Heart left ventricle (tissue), 16 donors: ENCODE measurements at regions not wholly inside any gene's neighbourhood (a gene's known extent, or its start where the extent isn't known, plus 50 kb on each side); places are given as distances from the start of the nearest gene placed in this dataset.

Source experiments
- ATAC-seq, 4 donors: fragments of 200-7000 bp; cut with Tn5 transposase; one replicate each; pipeline ENCODE4 v1.9.1; 2020 to 2022; ENCODE audit warnings: moderate library complexity in 4 of 4, mild to moderate bottlenecking in 3 of 4, moderate number of reproducible peaks in 1 of 4
- DNase-seq, 5 donors: peaks; one replicate each; pipeline ENCODE4 v3.0.0-alpha.2; 2020
- H3K27ac ChIP-seq, 12 donors: fragments of 200-600 bp; sonication (generic) in 4 of 12; one replicate each; pipeline versions ENCODE4 v1.5.0 to v1.8.0; 2016 to 2022; ENCODE audit warnings: mild to moderate bottlenecking in 2 of 12
- H3K27me3 ChIP-seq, 9 donors: fragments of 200-600 bp; sonication (generic) in 2 of 9; one replicate each; pipeline versions ENCODE4 v1.5.1 to v1.8.0; 2016 to 2022; ENCODE audit warnings: mild to moderate bottlenecking in 3 of 9
- H3K36me3 ChIP-seq, 9 donors: fragments of 200-600 bp; sonication (generic) in 2 of 9; one replicate each; pipeline versions ENCODE4 v1.5.0 to v1.8.0; 2018 to 2022; ENCODE audit warnings: mild to moderate bottlenecking in 2 of 9
- H3K4me1 ChIP-seq, 12 donors: fragments of 200-600 bp; sonication (generic) in 4 of 12; one replicate each; pipeline versions ENCODE4 v1.5.0 to v1.8.0; 2016 to 2022; ENCODE audit warnings: mild to moderate bottlenecking in 3 of 12
- H3K4me3 ChIP-seq, 12 donors: fragments of 200-600 bp; sonication (generic) in 4 of 12; one replicate each; pipeline versions ENCODE4 v1.5.0 to v1.8.0; 2017 to 2022; ENCODE audit warnings: mild to moderate bottlenecking in 9 of 12, moderate library complexity in 4 of 12
- H3K9me3 ChIP-seq, 12 donors: fragments of 200-600 bp; sonication (generic) in 4 of 12; one replicate each; pipeline versions ENCODE4 v1.5.0 to v1.8.0; 2016 to 2022; ENCODE audit warnings: mild to moderate bottlenecking in 1 of 12
- CTCF ChIP-seq, 12 donors: fragments of 200-600 bp; sonication (generic) in 4 of 12; IDR thresholded peaks; one replicate each; pipeline versions ENCODE4 v1.5.0 to v1.8.0; 2018 to 2022; ENCODE audit warnings: antibody characterized with exemption in 12 of 12, mild to moderate bottlenecking in 5 of 12
- POLR2A ChIP-seq, 2 donors: fragments of 450-650 bp; IDR thresholded peaks; one replicate each; pipeline ENCODE4 v1.6.1; 2017; ENCODE audit warnings: antibody characterized with exemption in 2 of 2, mild to moderate bottlenecking in 2 of 2, moderate library complexity in 2 of 2
- WGBS, 4 donors: extraction: QIAGEN DNeasy Blood & Tissue Kit in 2 of 4; methylation state at CpG; one replicate each; pipeline versions ENCODE4 v1.1.5 to v1.1.7; 2013 to 2018; 5-methylcytosine and 5-hydroxymethylcytosine counted together
- intact Hi-C, 10 donors: fragments of 100-400 bp; cut with DNase I; formaldehyde crosslinking; loops; one replicate each; pipeline versions ENCODE4 v1.11.1 to v1.14.2; 2022
- donor health status: ischemic (EF 13 %, LVEDD 7.1; RV severe dilation, severe dysfunction).
- donor health status: healthy with polysubstance abuse.
- donor health status: DM: no; HTN: yes; CAD: no.
- donor health status: DM: no; HTN: no; CAD: no.
- donor health status: ischemic (EF 25% LVEDD 6.9; RV normal size, moderate dysfunction).
- donor health status: ischemic (EF 25% LVEDD 5.7; RV mildly dilated, moderate dysfunction).
- donor health status: healthy.
- donor health status: DM: yes; HTN: yes; CAD: no.
- donor health status: ischemic (EF 35%, LVEDD 5.7; RV mildly dilated, moderate dysfunction).
- donor health status: nonischemic (EF 11% LVEDD 7.7; RV severe dilation, severe dysfunction).
- donor health status: DM: yes; HTN: yes; CAD: no.
- donor health status: PGD.
- donor health status: ischemic (EF 29% LVEDD 5.4; RV normal size, mild dysfunction).
- donor health status: nonischemic (EF 23%, LVEDD 6.1; RV moderate dilation, normal function).

GRCh38 chr18:33818145-33818544 lies 240.1 kb downstream of the ASXL3 start:
- TF ChIP-seq POLR2A (IDR thresholded peaks at IDR 0.05): no peak
- no peak for TF ChIP-seq CTCF (IDR thresholded peaks at IDR 0.05)
- Histone ChIP-seq H3K9me3 (no peaks in the 10 kb centered on the region), H3K27ac (no peak overlapping the region), H3K4me1 (no peaks in the 10 kb centered on the region), H3K27me3 (no peaks in the 10 kb centered on the region), H3K36me3 (no peaks in the 10 kb centered on the region), H3K4me3 (no peak overlapping the region)
- DNase-seq (no peak), ATAC-seq (no peak)
- WGBS, 4 donors: 96 to 100% (median 98%) methylated on average over 1 of the region's 1 CpG
- intact Hi-C loops: no loop called here

DNA sequence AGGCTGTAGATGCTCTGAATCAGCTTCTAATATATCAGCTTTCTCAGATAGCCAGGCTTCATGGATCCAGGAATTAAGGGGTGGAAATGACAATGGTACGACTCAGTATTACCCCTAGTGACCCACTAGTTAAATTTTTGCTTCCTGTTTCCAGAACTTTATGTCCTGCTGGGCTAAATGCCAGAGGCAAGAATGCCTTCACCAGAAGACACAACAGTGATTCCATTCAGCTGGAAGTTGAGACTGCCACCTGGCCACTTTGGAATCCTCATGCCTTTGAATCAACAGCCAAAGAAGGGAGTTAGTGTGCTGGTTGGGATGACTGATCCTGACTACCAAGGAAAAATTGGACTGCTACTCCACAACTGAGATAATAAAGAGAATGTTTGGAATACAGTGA lies 239.1 kb downstream of the ASXL3 start:
- DNase-seq: peak in 1 of 5 donors; percentile 42
- no peaks in the 10 kb centered on the region for H3K9me3 ChIP-seq
- H3K27me3 ChIP-seq: no peaks in the 10 kb centered on the region
- no peak overlapping the region for H3K27ac ChIP-seq
- intact Hi-C loops: no loop called here
- no peaks in the 10 kb centered on the region for H3K36me3 ChIP-seq
- H3K4me3 ChIP-seq: no peak overlapping the region
- H3K4me1 ChIP-seq: no peaks in the 10 kb centered on the region
- ATAC-seq: peak in 1 of 4 donors; percentile 26
- 29 to 67% (median 41%) methylated on average over 1 of the region's 1 CpG for WGBS, 4 donors
- TF ChIP-seq CTCF (IDR thresholded peaks at IDR 0.05) (no peak), POLR2A (IDR thresholded peaks at IDR 0.05) (no peak)

GRCh38 chr18:33814546-33814945 lies 236.5 kb downstream of the ASXL3 start:
- intact Hi-C loops: no loop called here
- no peak for DNase-seq
- no peak overlapping the region for H3K4me3 ChIP-seq

GRCh38 chr18:33812186-33812585 lies 234.2 kb downstream of the ASXL3 start:
- Histone ChIP-seq H3K4me3 (no peak overlapping the region), H3K9me3 (no peaks in the 10 kb centered on the region), H3K36me3 (no peaks in the 10 kb centered on the region), H3K27me3 (no peaks in the 10 kb centered on the region), H3K27ac (no peak overlapping the region), H3K4me1 (no peaks in the 10 kb centered on the region)
- 93 to 95% (median 94%) methylated on average over 2 of the region's 2 CpGs for WGBS, 4 donors
- ATAC-seq (no peak), DNase-seq (no peak)
- no peak for TF ChIP-seq CTCF (IDR thresholded peaks at IDR 0.05)
- no peak for TF ChIP-seq POLR2A (IDR thresholded peaks at IDR 0.05)
- intact Hi-C loops: no loop called here

More at GRCh38 chr18:33814546-33814945, 236.5 kb downstream of the ASXL3 start:
- Histone ChIP-seq H3K27me3 (no peaks in the 10 kb centered on the region), H3K36me3 (no peaks in the 10 kb centered on the region), H3K4me1 (no peaks in the 10 kb centered on the region), H3K27ac (no peak overlapping the region), H3K9me3 (no peaks in the 10 kb centered on the region)
- no peak for ATAC-seq
- TF ChIP-seq POLR2A (IDR thresholded peaks at IDR 0.05): no peak
- no peak for TF ChIP-seq CTCF (IDR thresholded peaks at IDR 0.05)
